Astrocyte (in vitro differentiated cells and primary cell): ENCODE measurements at regions not wholly inside any gene's neighbourhood (a gene's known extent, or its start where the extent isn't known, plus 50 kb on each side); places are given as distances from the start of the nearest gene placed in this dataset.

Experiments
- DNase-seq: peaks from one replicate; pipeline ENCODE4 v3.0.0-alpha.2; 2010; ENCODE audit warnings: low read depth
- FAIRE-seq: peaks from 2 replicates; lab custom pipeline; 2011; peaks lifted over from hg19 to GRCh38; lab: Jason Lieb, UNC
- H2AFZ ChIP-seq: 2 replicates; pipeline ENCODE4 v1.6.0; 2012; ENCODE audit warnings: low read depth, low read length, inconsistent platforms
- H3K27ac ChIP-seq: 2 replicates; pipeline ENCODE4 v1.5.1; 2011; ENCODE audit warnings: low read depth, low read length, inconsistent platforms
- H3K27me3 ChIP-seq: 2 replicates; pipeline ENCODE4 v1.6.0; 2011; ENCODE audit warnings: low read length, inconsistent platforms; ENCODE audit not compliant: insufficient read depth
- H3K36me3 ChIP-seq: 2 replicates; pipeline ENCODE4 v1.5.1; 2011; ENCODE audit warnings: low read length, inconsistent platforms; ENCODE audit not compliant: insufficient read depth
- H3K4me1 ChIP-seq: 2 replicates; pipeline ENCODE4 v1.5.1; 2011; ENCODE audit warnings: low read length, inconsistent platforms; ENCODE audit not compliant: insufficient read depth
- H3K4me2 ChIP-seq: 2 replicates; pipeline ENCODE4 v1.6.0; 2012; ENCODE audit warnings: low read length, inconsistent platforms
- H3K4me3 ChIP-seq: 2 replicates; pipeline ENCODE4 v1.5.1; 2011; ENCODE audit warnings: low read depth, mild to moderate bottlenecking, low read length, inconsistent platforms; ENCODE audit not compliant: insufficient read depth
- H3K79me2 ChIP-seq: 2 replicates; pipeline ENCODE4 v1.6.0; 2012; ENCODE audit warnings: mild to moderate bottlenecking, low read length, inconsistent platforms; ENCODE audit not compliant: insufficient read depth
- H3K9ac ChIP-seq: 2 replicates; pipeline ENCODE4 v1.6.0; 2012; ENCODE audit warnings: mild to moderate bottlenecking, low read length, inconsistent platforms
- H3K9me3 ChIP-seq: 2 replicates; pipeline ENCODE4 v1.5.1; 2012; ENCODE audit warnings: low read depth, mild to moderate bottlenecking, low read length, inconsistent platforms; ENCODE audit not compliant: insufficient read depth
- H4K20me1 ChIP-seq: 2 replicates; pipeline ENCODE4 v1.6.0; 2012; ENCODE audit warnings: low read length, inconsistent platforms; ENCODE audit not compliant: insufficient read depth
- H3K27ac Mint-ChIP-seq: one replicate; pipeline ENCODE4 v1.8.0; 2021; ENCODE audit warnings: mild to moderate bottlenecking, mixed read lengths; ENCODE audit not compliant: unreplicated experiment
- H3K27me3 Mint-ChIP-seq: one replicate; pipeline ENCODE4 v1.8.0; 2021; ENCODE audit warnings: low read depth, mixed read lengths; ENCODE audit not compliant: unreplicated experiment
- H3K36me3 Mint-ChIP-seq: one replicate; pipeline ENCODE4 v1.8.0; 2021; ENCODE audit warnings: low read depth, mixed read lengths; ENCODE audit not compliant: unreplicated experiment
- H3K4me1 Mint-ChIP-seq: one replicate; pipeline ENCODE4 v1.8.0; 2021; ENCODE audit warnings: low read depth, mixed read lengths; ENCODE audit not compliant: unreplicated experiment
- H3K4me3 Mint-ChIP-seq: one replicate; pipeline ENCODE4 v1.8.0; 2021; ENCODE audit warnings: mild to moderate bottlenecking, moderate library complexity, mixed read lengths; ENCODE audit not compliant: unreplicated experiment
- H3K9me3 Mint-ChIP-seq: one replicate; pipeline ENCODE4 v1.8.0; 2021; ENCODE audit warnings: mild to moderate bottlenecking, mixed read lengths; ENCODE audit not compliant: unreplicated experiment
- CTCF ChIP-seq: IDR thresholded peaks from 2 replicates; pipeline ENCODE4 v1.5.1; 2011; ENCODE audit warnings: low read depth, mild to moderate bottlenecking, inconsistent platforms, low read length, moderate library complexity; ENCODE audit not compliant: insufficient read depth
- EZH2 ChIP-seq: IDR thresholded peaks from 2 replicates; pipeline ENCODE4 v1.6.1; 2012; ENCODE audit warnings: mild to moderate bottlenecking, low read length, inconsistent platforms; ENCODE audit not compliant: insufficient read depth

GRCh38 chr10:128186959-128187787, 61.0 kb upstream of the MKI67 start:
- H2AFZ ChIP-seq = no peak overlapping the region
- H3K9me3 ChIP-seq = no peaks in the 10 kb centered on the region
- no peaks in the 10 kb centered on the region for H3K36me3 ChIP-seq
- H3K79me2 ChIP-seq = no peaks in the 10 kb centered on the region
- H4K20me1 ChIP-seq = no peaks in the 10 kb centered on the region
- no peak overlapping the region for H3K4me3 ChIP-seq
- no peak overlapping the region for H3K9ac ChIP-seq
- H3K36me3 Mint-ChIP-seq = no peaks in the 10 kb centered on the region
- no peak overlapping the region for H3K4me2 ChIP-seq
- no peak overlapping the region for H3K27ac ChIP-seq
- no peak for DNase-seq
- no peak overlapping the region for H3K27ac Mint-ChIP-seq
- TF ChIP-seq EZH2 (no peak), CTCF (no peak)
- H3K27me3 Mint-ChIP-seq = peaks cover 29% of the 10 kb centered on the region
- H3K4me1 ChIP-seq = no peaks in the 10 kb centered on the region
- H3K9me3 Mint-ChIP-seq = peaks cover 4% of the 10 kb centered on the region
- H3K27me3 ChIP-seq = no peaks in the 10 kb centered on the region
- no peak overlapping the region for H3K4me3 Mint-ChIP-seq
- no peaks in the 10 kb centered on the region for H3K4me1 Mint-ChIP-seq
- FAIRE-seq = no peak

GRCh38 chr10:128187788-128188185, 61.6 kb upstream of the MKI67 start:
- Mint-ChIP-seq H3K27ac (no peak overlapping the region), H3K4me3 (no peak overlapping the region), H3K9me3 (peaks cover 1% of the 10 kb centered on the region), H3K4me1 (no peaks in the 10 kb centered on the region), H3K27me3 (peaks cover 29% of the 10 kb centered on the region), H3K36me3 (no peaks in the 10 kb centered on the region)
- Histone ChIP-seq H3K36me3 (no peaks in the 10 kb centered on the region), H3K9ac (no peak overlapping the region), H3K27ac (no peak overlapping the region), H3K4me2 (no peak overlapping the region), H2AFZ (no peak overlapping the region), H3K4me1 (no peaks in the 10 kb centered on the region), H4K20me1 (no peaks in the 10 kb centered on the region), H3K9me3 (no peaks in the 10 kb centered on the region), H3K79me2 (no peaks in the 10 kb centered on the region), H3K27me3 (no peaks in the 10 kb centered on the region), H3K4me3 (no peak overlapping the region)
- TF ChIP-seq EZH2 (no peak), CTCF (no peak)
- FAIRE-seq = no peak
- DNase-seq = no peak

GRCh38 chr10:128189176-128189575, 63.0 kb upstream of the MKI67 start:
- Histone ChIP-seq H3K27ac (no peak overlapping the region), H3K36me3 (no peaks in the 10 kb centered on the region), H3K4me3 (no peak overlapping the region), H3K4me2 (no peak overlapping the region), H3K9me3 (no peaks in the 10 kb centered on the region), H3K79me2 (no peaks in the 10 kb centered on the region), H3K27me3 (no peaks in the 10 kb centered on the region), H3K9ac (no peak overlapping the region), H2AFZ (no peak overlapping the region), H3K4me1 (no peaks in the 10 kb centered on the region), H4K20me1 (no peaks in the 10 kb centered on the region)
- Mint-ChIP-seq H3K4me3 (no peak overlapping the region), H3K36me3 (no peaks in the 10 kb centered on the region), H3K27me3 (peaks cover 35% of the 10 kb centered on the region), H3K27ac (no peak overlapping the region), H3K9me3 (no peaks in the 10 kb centered on the region), H3K4me1 (no peaks in the 10 kb centered on the region)
- FAIRE-seq (no peak), DNase-seq (no peak)
- TF ChIP-seq CTCF = no peak
- no peak for TF ChIP-seq EZH2
